ENCODE measurements at regions not wholly inside any gene's neighbourhood (a gene's known extent, or its start where the extent isn't known, plus 50 kb on each side); places are given as distances from the start of the nearest gene placed in this dataset.

- no peak for DNase-seq
- ATAC-seq (ENCODE audit: poor library complexity), result no peak
- intact Hi-C loops (cut with DNase I), result no loop called here
These were observed 60.9 kb upstream of the PACRGL start for GRCh38 chr4:20639346-20639745.

GRCh38 chr4:20640989-20641388, 59.3 kb upstream of the PACRGL start:
- intact Hi-C loops (cut with DNase I), result no loop called here
- ATAC-seq (ENCODE audit: poor library complexity), result no peak
- no peak for DNase-seq

- ATAC-seq (ENCODE audit: poor library complexity), result no peak
- intact Hi-C loops (cut with DNase I), result no loop called here
- no peak for DNase-seq
These were observed 58.3 kb upstream of the PACRGL start for GRCh38 chr4:20641976-20642375.

GRCh38 chr4:20643631-20644030, 56.6 kb upstream of the PACRGL start:
- intact Hi-C loops (cut with DNase I), result no loop called here
- DNase-seq, result no peak
- no peak for ATAC-seq (ENCODE audit: poor library complexity)

GRCh38 chr4:20645236-20645635, 55.0 kb upstream of the PACRGL start:
- ATAC-seq (ENCODE audit: poor library complexity) (no peak), DNase-seq (no peak)
- intact Hi-C loops (cut with DNase I), result no loop called here

- no peak for DNase-seq
- intact Hi-C loops (cut with DNase I), result no loop called here
- ATAC-seq (ENCODE audit: poor library complexity), result no peak
These were observed 54.0 kb upstream of the PACRGL start for GRCh38 chr4:20646287-20646686.

Small RNAs in the stretch of these regions (microRNA-seq; reads per million reads assigned to microRNA genes)
- gene MIR218-1, result 17.1 reads per million, percentile 33 among the genes with 10 or more reads in this experiment
